ENCODE measurements at regions not wholly inside any gene's neighbourhood (a gene's known extent, or its start where the extent isn't known, plus 50 kb on each side); places are given as distances from the start of the nearest gene placed in this dataset.

GRCh38 chr3:88334187-88334868, 184.6 kb downstream of the C3orf38 start:
- no peak for TF ChIP-seq CTCF (conservative IDR thresholded peaks at IDR 0.05)
- no peak for TF ChIP-seq ZFX (IDR thresholded peaks at IDR 0.05)

Measured in C4-2B (cell line).